Limb (tissue), 2 donors: ENCODE measurements at regions not wholly inside any gene's neighbourhood (a gene's known extent, or its start where the extent isn't known, plus 50 kb on each side); places are given as distances from the start of the nearest gene placed in this dataset.

Experiments used
- DNase-seq, 2 donors: peaks; one replicate each; pipeline ENCODE4 v3.0.0-alpha.2; 2016; ENCODE audit errors: extremely low spot score in 2 of 2

DNA sequence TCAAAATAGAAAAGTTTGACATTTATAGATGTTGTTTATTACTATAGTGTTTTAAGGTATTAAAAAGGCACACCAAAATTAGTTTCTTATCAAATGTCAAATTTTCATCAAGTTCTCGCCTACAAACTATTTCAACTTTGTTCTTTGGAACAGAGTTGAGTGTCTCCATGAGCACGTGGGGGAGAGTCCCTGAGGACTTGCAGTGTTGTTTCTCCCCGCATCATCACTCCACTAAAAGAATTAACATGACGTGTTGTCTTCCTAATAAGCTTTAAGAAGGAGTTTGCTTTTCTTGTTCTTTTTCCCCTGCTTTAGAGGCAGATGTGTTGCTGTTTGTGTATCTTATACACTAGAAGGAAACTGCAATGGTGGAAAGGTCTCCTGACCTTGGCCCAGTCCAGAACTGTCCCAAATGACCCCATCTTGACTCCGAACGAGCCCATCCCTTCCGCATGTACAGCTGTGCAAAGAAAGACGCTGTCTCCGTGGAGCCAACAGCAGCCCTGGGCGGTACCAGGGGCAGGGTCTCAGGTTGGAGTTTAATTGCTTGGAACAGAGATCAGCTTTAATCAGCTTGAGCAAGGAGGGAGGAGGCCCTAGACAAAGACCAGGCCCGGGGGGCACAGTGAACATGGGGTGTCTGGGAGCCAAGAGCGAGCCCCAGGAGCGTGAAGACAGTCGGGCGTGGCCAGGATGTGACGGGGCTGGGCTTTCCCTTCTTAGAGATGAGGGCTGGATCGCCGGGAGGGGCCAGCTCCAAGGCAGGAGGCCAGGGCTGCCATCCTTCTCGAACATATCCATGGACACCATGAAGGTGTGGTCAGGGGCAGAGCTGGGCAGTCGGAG is 215.4 kb upstream of the RTL1 start:
- peak in 1 of 2 donors; percentile 29 for DNase-seq

DNA sequence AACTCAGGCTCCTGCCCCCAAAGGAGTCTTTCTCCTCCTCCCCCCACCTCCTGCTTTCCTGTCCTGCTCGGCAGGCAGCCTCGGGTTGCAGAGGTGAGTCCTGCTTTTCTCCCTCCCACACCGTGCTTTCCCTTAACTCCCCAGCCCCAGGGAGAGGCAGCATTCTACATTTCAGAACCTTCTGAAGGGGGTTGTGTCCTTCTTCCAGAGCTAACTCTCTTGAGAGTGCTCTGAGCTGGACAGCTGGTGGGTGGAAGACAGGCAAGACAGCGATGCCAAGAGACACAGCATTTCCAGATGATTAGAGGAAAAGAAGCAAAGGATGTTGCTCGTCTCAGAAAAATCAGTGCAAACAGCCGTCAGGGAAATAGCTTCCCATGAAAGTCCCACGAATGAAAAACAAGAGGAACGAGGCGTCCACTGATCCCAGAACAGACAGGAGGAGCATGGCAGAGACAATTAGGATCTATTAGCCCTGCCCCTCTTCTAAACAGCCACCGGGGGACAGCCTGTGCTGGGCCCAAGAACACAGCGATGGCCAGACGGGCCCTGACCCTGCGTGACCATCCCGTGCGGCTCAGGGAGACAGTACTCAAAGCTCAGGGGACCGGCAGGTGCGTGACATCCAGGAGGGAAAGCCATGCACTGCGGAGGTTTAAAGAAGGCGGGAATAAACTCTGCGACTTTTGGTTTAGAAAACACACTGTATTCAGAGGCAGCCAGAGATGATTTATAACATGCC is 216.5 kb upstream of the RTL1 start:
- peak in 1 of 2 donors; percentile 26 for DNase-seq

DNA sequence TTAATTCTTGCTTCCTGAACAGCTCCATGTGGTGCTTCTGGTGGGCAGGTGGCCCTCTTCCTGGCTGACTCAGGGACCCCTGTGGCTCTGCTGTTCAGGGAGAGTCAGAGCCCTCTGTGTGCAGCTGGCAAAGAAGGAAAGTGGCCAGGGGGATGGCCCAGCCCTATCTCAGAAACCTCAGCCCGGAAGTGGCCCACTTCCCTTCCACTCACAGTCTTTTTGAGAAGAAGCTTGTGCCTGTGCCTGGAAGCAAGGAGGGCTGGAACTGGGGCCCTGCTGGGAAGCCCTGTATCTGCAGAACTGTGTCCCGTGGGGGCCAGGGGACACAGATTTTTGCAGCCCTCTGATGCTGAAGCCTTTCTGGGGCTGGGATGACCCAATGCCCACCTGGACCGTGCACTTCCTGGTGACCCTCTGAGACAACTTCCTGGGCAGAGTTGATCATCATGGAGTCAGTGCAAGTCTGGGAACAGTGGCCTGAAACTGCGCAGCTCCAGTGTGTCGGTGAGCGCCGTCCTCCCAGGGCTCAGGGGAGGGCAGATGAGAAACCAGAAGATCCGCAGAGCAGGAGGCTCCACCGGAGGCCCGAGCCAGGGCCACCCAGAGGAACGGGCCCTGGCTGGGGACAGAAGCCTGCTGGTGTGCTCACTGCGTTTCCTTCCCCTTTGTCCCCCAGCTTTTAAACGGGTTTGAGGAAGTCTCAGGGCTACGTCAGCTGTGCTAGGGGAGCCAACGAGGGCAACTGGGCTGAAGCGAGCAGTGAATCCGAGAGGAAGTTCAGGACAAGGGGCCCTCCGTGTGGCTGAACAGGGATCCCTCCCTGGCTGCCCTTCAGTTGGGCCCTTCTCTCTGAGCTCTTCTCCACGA is 217.4 kb upstream of the RTL1 start:
- DNase-seq: peak in 1 of 2 donors; percentile 30

DNA sequence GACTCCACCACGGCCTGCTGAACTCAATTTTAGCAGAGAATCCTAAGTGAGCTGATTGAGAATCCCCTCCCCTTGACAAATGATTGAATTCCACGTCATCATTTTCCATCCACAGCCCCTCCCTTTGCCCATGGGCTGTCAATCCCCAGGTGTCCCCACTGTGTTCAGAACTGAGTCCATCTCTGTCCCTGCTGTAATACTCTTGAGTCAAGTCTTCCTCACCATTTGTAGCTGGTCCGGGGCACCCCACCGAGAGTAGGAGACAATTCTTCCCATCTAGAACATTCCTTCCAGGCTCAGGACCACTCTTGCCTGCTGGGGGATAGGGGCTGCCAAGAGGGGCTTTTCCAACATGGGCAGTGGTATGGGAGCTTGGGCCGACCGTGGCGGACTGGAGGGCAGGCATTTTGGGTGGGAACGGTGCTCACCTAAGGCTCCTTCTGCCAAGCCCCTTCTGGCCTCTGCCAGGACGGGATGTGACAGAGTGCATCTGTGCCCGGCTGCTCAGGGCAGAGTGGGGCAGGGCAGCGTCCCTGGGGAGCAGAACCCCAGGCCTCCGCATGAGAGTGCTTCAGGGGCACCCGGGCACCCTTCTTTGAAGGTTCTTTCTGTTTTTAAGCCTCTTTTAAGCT is 218.1 kb upstream of the RTL1 start:
- peak in 1 of 2 donors; percentile 14 for DNase-seq

DNA sequence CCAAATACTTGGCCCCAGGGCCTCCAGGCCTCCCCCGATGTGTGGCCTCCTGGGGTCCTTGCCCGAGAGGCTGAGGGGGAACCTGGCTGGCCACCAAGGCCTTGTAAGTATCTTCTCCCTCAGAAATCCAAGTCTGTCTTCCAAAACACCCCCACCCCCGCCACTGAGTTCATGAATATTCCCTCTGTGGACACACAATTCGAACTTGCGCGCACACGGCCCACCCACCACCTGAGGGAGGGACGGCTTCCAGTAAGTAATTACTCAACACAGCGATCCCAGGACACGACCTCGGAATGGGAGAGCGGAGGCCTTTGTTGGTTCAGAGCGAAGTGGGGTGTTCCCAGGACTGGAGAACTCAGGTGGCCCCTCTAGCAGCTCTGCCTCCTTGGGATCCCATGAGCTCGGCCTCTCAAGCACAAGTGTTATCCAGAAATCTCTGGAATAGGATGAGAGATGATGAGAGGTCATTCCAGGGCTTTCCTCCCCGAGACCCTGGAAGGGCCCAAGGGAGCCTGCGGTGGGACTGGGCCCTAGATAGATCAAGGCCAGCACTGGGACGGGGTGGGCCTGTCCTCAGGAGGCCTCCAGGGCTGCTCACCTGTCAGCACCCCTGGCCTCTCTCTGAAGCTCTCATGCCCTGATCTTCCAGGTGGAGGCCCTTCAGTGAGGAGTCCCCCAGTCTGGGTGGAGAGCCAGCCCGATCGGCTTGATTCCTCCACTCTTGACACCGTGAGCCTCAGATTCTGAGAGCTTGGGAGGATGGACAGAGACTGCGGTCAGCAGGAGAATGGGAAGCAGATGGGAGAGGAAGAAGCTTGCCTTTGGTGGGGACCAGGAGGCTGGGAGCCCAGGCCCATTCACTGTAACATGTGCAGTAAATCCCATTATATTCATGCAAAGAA is 219.0 kb upstream of the RTL1 start:
- DNase-seq: peak in 1 of 2 donors; percentile 35

DNA sequence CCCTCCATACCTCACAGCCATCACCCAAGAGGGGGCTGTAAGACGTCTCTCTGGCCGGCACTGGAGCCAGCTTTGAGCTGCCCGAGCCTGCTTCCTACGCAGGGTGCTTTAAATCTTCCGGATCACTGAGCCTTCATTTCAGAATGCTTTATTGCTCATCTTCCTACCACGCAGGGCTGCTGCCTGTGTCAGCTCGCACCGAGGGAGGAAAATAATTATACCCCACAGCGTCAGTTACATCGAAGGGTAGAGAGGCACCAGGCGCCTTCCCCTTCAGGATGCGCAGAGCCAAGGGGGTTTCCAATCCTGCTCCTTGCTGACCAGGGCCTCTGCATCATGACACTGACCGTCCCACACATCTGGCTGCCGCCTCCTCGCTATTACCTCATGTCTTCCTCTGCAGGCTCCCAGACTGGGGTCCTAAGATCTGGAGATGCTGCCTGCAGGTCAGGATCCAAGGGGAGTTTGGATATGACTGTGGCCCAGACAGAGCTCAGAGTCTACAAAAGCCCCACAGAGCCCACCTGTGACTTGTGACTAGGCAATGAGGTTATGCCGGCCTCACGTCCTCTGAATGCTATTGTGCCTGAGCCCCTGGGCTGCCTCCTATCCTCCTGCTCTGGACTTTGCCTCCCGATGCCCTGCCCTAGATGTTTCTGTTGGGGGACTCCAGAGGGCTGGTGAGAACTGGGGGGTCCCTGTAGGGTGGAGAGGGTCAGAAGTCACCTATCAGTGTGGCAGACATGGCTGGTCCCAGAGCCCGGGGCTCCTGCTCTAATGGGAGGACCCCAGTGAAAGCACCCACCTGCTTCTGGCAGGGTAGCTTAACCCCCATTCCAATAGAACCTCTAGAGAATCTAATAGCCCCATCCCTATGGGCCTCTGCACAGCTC is 220.3 kb upstream of the RTL1 start:
- peak in 1 of 2 donors; percentile 31 for DNase-seq

DNA sequence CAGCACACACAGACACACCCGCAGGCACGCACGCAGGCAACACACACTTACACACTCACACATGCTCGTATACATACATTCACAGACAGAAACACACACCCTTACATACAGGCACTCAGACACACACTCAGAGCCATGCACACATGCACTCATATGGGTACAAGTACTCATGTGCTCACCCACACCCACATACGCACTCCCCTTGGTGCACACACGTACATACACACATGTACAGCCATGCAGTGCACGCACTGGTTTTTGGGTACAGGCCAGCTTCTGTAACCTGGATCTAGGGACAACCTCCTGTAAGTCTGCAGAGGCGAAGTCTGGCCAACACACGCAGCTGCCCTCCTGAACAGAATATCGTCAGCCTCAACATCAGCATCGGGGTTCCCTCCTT is 221.3 kb upstream of the RTL1 start:
- peak in 1 of 2 donors; percentile 24 for DNase-seq

DNA sequence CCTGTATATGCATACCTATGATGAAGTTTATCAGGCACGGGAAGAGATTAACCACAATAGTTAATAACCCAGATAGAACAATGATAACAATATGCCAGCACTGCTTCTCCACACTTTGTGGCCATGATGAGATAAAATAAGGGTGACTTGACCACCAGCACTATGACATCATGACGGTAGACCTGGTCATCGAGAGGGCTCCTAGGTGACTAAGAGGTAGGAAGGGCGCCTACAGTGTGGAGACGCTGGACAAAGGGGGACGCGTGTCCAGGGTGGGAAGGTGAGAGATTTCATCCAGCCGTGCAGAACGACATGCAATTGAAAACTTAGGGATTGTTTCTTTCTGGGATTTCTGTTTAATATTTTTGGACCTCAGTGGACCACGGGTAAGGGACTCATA is 221.8 kb upstream of the RTL1 start:
- DNase-seq: no peak

DNA sequence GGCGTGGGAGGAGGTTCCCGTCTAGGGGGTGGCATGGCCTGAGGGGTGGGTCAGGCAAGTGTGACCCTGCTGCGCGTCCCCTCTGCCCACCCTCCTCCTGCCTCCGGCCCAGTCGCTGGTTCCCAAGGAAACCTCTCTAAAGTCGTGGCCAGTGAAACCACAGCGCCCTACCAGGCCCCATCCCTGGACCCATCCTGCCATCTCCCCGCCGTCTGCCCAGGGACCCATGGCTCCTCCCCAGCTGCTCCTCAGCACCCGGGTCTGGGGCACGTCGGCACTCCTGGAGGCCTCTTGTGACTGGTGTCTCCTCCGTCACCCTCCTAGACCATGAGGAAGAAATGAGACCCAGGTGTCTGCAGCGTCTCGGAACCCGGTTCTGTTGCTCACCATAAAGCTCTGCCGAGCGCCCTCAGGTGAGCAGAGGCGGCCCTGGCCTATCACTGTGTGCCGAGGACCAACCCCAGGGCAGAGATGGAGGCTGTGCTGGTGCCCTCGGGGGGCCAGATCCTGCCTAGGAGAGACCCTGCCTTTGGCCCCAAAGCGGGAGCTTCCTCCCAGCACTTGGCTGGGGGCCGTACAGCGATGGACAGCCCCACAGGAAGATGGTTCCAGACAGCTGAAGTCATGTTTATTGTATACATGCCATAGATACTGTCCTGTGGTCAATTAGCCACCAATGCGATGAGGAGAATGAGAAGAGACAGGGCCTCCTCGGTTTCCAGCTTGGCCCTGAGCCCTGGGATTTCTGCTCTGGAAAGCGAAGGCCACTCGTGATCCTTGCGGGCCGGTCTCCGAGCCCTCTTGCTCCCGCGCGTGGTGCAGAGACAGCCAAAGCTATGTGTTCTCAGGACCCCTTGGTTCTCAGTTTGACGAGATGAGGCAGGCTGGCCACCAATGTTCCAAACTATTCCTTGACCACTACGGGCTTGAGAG is 222.5 kb upstream of the RTL1 start:
- peak in 1 of 2 donors; percentile 21 for DNase-seq

DNA sequence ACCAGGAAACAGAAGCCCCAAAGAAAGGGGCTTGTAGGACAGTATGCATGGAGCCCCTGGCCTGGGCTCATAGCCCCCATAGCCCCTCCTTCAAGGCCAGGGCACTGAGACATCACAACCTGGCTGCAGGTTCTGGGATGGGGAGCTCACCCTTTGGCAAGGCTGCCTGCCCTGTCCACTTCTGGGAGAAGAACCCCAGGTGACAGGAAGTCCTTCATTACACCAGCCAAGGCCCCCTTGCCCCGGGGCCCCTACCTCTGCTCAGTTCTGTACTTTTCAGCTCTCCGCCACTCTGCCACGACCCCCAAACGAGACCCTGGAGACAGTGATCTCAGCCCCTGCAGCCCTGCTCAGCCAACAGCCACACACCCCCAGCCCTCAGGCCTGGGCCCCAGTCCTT is 223.2 kb upstream of the RTL1 start:
- DNase-seq: peak in 1 of 2 donors; percentile 36

DNA sequence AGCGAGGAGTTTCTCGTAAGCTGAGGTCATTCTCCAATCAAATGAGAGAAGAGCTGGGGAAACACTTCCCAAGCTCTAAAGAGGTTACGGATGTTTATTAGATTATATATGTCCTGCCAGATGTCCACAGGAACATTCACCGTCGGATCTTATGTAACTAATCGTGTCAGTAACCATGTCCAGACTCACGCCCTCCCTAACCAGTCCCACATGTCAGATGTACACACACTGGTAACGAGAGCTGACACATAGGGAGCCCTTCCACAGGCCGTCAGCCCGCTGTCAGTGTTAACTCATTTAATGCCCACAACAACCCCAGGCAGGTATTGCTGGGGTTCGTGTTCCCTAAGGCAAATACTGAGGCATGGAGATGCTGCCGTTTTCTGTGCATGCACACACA is 223.7 kb upstream of the RTL1 start:
- DNase-seq: peak; percentile 26 to 50

DNA sequence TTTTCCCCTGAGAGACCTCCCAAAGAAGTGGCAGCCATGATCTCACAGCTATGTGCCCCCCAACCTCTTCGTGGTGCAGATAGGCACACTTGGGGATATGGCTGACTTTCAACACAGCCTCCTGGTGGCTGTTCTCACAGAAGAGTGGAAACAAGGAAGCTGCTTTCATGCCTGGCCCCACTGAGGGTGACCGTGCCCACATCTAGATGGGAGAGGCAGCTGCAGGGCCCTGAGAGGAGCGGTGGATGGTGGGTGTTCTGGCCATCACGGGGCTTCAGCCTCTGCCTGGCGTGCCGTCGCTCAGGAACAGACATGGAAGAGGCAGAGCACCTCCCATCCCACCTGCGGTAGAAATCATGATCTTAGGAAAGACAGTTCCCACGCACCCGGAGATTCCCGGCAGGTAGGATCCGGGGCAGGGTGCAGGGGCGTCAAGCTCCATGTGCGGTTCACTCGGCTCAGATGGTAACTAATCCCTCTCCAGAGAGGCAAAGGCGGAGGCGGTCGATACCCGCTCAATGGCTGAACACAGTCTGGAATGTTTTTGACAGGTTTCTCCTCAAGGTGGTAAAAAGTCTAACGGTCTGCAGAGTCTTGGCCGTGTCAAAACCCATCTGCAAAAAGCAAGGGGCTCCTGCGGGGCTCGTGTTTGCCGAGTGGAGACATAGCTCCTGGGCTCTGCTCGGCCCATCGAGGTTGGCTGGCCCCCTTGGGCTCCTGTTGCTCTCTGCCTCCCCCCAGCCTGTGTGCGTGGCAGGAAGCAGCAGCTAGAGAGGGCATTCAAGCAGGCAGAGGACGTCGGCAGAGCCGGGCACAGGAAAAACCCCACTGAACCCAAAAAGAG is 225.2 kb upstream of the RTL1 start:
- peak in 1 of 2 donors; percentile 26 for DNase-seq

DNA sequence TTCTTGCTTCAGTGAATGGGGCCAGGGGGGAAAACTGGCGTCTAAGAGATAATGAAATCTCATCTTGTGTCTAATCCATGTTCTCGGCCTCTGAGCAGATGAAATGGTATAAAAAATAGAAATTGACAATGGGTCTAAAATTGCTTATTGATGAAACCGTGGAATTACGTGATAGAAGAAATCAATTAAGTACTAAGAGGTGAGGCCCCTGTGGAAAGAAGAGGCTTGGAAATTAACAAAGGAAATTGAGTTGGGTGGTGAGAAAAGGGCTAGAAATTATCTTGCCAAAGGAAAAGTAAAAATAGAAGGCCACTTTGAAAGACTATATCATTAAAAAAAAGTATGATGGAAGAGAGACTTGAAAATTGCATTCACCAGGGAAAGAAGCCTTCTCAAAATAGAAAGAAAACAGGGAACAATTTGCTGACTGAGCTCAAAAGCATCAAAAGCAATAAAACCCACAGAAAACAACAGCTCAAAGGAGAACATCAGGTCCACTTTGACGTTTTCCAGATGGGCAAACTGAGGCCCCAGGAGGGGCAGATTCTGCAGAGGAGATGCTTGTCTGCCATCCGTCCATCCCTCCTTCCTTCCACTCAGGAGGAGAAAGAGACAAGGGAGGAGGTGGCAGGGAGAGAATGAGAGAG is 226.1 kb upstream of the RTL1 start:
- DNase-seq: no peak

DNA sequence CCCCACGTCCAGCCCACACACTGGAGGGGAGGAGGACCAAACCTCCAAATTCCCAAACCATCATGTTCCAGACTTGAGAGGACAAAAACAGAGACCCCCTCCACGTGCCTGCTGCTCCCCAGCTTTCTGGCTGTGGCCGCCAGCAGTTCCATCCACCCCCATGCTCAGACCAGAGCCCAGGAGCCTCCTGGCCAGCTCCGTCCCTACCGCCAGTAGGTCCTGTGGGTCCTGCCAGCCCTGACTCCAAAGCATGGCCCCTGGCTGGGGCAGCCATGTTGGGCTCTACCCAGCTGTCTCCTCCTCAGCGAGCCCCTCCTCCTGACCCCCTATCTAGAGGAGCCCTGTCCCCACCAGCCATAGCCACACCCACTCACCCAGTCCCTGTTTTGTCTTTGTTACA is 227.3 kb upstream of the RTL1 start:
- DNase-seq: peak in 1 of 2 donors; percentile 26

DNA sequence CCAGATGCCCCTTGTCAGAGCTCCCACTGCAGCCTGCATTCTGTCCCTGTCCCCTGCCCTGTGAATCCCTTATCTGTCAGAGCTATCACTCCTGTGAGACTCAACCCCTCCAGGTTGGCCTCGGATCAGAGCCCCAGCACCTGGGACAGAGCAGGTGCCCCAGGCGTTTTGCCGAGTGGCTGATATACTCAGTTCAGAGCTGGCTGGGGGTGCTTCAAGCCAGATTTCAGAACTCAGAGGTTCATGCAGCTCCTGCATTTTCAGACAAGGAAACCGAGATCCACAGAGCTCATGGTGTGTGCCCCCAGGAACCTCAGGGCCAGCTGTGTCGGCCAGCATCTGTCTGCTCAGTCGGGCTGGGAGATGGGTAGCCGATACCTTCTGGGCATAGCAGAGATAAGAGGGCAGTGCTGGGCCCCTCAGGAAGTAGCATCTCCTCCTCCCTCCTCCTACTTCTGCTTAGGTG is 228.0 kb upstream of the RTL1 start:
- no peak for DNase-seq

DNA sequence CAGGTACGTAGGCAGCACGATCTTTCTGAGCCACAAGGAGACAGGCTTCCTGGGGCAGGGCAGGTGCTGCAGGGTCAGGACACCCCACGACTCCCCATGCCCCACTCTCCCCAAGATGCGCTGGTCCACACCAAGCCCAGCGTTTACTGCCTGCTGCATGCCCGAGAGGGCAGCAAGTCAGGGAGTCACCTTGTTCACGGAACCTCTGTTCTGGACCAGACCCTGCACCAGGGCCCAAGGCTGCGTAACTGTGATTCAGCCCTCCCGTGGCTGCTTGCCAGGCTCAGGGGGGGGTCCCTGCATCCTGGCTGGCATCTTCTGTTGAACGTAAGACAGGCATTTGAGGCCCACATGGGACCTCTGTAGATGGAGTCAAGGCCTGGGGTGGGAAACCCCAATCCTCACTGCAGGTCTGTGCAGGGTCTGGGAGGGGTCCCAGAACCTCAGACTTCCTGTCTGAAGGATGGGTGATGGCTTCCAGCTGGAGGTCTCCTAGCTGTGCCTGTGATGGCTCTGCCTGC is 228.6 kb upstream of the RTL1 start:
- DNase-seq: peak in 1 of 2 donors; percentile 28
